D721Med (cell line): ENCODE measurements at regions not wholly inside any gene's neighbourhood (a gene's known extent, or its start where the extent isn't known, plus 50 kb on each side); places are given as distances from the start of the nearest gene placed in this dataset.
"Not testable (repeated sequence)": the region's sequence is repeated elsewhere in the genome, so short reads cannot be mapped to it uniquely, and the experiment has no call there.

Experiments used
- DNase-seq: peaks from one replicate; pipeline ENCODE4 v3.0.0; 2011; ENCODE audit warnings: low spot score; ENCODE audit not compliant: insufficient read length
- FAIRE-seq: peaks from 2 replicates; lab custom pipeline; 2011; peaks lifted over from hg19 to GRCh38; lab: Jason Lieb, UNC
- TF ChIP-seq, protein P1 (sequence below): IDR thresholded peaks from 2 replicates; pipeline ENCODE4 v1.5.1; 2012; ENCODE audit warnings: mild to moderate bottlenecking, control low read depth; ENCODE audit not compliant: insufficient read depth; ENCODE audit errors: missing control alignments

DNA sequence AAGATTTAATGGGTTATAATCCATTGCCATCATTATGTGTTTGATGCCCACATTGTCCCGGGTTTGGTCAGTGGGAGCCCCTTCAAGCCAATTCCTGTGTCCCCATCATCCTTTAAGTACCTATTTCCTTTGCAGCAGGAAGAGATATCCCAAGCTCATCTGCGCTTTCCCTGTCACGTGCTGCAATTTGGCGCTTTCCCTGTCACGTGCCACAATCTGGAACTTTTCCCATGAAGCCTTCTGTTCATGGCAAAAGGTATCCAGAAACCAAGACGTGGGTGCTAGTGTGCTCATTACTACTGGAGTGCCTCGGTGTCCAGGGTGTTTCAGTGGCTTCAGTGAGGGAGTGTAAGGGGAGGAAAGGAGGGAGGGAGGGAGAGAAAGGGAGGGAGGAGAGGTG is 168.5 kb downstream of the NPIPB11 start:
- FAIRE-seq = no peak
- DNase-seq = no peak
- TF ChIP-seq, protein P1, sequence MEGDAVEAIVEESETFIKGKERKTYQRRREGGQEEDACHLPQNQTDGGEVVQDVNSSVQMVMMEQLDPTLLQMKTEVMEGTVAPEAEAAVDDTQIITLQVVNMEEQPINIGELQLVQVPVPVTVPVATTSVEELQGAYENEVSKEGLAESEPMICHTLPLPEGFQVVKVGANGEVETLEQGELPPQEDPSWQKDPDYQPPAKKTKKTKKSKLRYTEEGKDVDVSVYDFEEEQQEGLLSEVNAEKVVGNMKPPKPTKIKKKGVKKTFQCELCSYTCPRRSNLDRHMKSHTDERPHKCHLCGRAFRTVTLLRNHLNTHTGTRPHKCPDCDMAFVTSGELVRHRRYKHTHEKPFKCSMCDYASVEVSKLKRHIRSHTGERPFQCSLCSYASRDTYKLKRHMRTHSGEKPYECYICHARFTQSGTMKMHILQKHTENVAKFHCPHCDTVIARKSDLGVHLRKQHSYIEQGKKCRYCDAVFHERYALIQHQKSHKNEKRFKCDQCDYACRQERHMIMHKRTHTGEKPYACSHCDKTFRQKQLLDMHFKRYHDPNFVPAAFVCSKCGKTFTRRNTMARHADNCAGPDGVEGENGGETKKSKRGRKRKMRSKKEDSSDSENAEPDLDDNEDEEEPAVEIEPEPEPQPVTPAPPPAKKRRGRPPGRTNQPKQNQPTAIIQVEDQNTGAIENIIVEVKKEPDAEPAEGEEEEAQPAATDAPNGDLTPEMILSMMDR = no peak

DNA sequence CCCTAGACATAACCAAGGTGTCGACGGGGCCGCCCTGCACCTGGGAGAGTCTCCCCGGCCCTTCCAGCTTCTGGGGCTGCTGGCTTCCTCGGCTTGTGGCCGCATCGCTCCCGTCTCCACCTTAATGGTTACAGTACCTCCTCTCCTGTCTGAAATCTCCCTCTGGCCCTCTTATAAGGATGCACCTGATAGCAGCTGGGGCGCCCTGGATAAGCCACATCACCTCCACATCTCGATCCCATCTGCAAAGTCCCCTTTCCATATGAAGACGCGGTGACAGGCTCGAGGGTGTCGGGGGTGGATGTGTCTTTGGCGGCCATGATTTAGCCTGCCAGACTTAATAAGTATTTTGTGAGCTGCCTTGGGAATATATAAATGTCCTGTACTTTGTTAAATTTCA is 169.0 kb downstream of the NPIPB11 start:
- DNase-seq, FAIRE-seq: not testable (repeated sequence)

DNA sequence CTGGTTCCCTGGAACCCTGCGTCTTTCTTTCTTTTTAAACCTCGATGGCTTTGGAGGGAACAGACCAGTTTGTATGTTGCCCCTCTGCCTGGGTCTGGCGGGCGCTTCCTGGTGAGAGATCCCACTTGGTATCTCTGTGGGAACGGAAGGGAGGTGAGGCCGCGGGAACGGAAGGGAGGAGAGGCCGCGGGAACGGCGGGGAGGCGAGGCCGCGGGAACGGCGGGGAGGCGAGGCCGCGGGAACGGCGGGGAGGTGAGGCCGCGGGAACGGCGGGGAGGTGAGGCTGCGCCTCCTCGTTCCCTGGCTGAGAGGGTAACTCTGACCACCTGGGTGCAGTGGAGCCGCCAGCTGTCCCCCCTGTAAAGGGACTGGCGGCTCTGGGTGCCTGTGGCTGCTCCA is 169.5 kb downstream of the NPIPB11 start:
- DNase-seq, FAIRE-seq: not testable (repeated sequence)

DNA sequence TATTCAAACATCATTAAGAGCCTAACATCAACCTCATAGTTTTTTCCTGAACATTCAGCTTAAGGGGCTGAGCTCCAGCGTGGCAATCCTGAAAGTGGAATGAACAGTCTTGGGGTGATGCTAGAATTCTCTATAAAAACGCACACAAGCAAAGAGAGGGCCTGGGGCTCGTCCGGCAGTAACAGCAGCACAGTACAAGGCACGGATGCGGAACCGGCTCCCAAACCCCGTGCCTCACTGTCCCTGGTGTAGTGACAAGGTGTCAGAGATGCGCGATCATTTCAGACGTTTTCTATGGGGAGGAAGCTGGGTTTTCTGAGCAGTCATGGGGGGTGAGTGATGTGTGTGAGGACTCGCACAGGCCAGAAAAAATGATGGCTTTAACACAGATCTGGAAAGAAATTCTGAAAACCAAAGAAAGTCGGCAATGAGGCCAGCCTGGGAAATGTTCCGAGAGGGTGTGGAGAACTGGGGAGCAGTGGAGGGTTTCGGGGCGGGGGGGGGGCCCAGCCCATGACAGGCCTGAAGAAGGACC is 170.6 kb downstream of the NPIPB11 start:
- DNase-seq, FAIRE-seq: not testable (repeated sequence)

DNA sequence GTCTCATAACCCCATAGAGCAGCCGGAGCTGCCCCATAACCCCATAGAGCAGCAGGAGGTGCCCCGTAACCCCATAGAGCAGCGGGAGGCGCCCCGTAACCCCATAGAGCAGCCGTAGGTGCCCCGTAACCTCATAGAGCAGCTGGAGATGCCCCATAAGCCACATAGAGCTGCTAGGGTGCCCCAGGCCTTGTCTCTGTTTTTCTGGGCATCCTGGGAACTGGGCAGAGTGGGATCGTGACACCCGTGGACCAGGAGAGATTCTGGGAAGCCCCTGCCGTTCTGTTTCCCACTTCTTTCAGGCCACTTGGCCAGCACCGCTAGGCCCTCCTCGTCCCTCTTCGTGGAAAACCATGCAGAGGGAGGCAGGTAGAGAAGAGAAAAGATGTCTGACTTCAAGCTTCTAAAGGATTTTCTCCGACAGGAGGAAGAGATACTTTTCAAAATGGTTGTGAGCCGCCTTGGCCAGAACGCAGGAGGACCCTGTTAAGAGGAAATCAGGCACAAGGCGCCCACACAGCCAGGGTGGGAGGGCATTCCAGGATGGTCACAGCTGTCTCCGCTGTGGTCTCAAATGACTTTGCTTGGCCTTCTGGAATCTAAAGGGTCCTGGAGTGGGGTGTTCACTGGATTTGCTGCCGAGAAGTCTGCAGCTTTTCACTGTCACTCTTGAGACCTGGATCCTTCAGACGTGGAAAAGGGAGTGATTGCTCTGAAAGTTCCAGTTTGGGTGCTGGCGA is 171.8 kb downstream of the NPIPB11 start:
- FAIRE-seq = not testable (repeated sequence)

DNA sequence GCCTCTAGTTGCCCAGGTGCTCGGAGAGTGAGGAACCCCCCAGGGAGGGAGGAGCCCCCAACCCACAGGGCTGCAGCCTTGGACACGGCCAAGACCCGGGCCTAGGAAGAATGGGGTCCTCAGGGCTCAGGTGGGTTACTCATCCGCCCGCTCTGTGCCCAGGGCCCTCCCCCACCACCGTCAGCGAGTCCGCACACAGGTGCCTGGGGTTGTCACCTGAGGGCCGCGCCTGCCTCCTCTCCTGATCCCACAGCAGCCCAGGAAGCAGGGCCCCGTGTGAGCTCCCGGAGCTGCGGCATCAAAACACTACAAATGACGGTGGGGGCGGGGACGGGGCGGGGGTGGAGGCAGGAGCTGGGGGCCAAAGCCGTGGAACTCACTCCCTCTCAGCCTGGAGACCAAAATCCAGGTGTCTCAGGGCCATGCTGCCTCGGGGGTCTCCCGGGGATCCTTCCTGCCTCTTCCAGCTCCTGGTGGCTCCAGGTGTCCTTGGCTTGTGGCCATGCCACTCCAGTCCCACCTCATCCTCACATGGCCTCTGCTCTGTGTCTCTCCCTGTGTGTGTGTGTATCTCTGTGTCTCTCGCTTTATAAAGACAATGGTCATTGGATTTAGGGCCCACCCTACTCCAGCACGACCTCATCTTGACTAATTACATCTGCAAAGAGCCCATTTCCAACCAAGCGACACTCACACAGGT is 172.7 kb downstream of the NPIPB11 start:
- FAIRE-seq = not testable (repeated sequence)

More for the DNA sequence above, 171.8 kb downstream of the NPIPB11 start:
- not testable (repeated sequence) for DNase-seq

DNA sequence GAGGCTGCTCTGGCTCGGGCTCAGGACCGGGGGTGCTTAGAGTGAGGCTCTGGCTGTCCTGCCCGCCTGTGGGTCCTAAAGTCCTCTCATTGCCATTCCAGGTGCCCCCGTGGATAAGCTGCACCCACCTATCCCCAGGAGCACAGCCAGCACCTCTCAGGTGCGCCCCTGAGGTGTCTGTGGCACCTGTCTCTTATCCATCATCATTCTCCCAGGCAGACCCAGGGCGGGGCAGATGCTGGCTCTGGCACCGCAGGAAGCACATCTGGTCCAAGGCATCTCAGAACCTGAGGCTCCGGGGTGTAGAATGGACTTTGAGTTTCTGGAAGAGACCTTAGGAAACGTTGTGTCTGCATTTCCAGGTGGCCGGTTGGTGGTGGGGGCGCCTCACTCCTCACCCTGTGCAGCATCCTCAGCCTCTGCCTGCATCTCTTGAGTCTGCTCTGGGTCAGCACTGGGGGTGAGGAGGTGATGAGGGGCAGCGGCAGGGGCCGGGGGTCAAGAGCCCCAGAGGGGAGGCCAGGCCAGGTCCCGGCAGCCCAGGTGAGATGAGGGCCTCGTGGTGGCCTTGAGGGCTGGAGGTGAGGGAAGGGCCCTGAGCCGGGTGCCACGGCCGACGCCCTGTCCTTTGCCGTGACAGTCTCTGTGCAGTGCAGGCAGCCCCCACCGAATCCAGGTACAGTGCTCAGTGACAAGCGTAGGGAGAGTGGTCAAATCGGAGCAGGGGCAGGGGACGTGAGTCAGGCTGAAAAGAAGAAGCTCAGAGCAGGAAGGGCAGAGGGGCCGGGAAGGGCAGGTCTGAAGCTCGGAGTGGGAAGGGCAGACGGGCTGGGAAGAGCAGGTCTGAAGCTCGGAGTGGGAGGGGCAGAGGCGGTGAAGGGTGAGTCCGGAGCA is 173.5 kb downstream of the NPIPB11 start:
- TF ChIP-seq, protein P1 = no peak
- DNase-seq (no peak), FAIRE-seq (no peak)

More for the DNA sequence above, 172.7 kb downstream of the NPIPB11 start:
- DNase-seq = not testable (repeated sequence)

DNA sequence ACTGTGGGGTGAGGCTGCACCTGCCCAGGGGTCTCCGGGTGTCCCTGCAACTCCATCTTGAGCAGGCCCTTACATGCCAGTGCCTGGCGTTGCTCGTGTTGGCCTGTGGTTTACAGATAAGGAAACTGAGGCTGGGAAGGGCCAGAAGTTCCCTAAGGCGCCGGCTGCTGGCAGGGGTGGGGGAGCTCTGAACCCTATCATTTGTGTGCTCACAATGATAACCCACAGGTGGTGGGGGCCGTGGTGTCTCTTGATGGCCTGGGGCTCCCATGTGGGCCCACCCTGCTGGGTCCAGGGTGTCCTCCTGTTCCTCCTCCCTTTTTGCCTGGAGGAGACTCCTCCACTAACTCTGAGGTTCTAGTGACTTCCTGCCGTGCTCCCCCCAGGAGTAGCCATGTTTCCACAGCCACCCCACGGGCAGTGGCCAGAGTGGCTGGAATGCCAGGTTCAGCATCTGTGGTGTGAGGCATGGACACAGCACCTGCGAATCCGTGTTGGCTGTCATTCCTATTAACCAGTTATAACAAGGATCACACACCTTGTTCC is 174.3 kb downstream of the NPIPB11 start:
- DNase-seq, FAIRE-seq: not testable (repeated sequence)

DNA sequence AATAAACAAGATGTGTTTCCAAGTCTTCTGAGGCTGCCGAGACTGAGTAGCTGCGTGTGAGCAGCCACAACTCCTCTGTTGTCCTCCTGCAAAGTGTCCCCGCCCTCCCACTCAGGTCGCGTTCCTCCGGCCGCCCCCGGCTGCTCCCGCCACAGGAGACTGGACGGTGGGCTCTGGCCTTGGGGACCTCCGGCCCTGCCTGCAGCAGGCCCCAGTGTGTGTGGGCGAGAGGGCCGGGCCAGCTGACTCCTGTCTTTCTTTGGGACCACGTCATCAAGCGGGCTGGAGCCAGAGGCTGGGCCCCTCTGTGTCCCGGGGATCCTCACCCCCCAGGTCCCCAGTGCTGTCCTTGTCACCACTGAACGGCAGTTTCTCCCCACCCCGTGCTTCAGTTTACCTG is 175.3 kb downstream of the NPIPB11 start:
- FAIRE-seq = no peak
- TF ChIP-seq, protein P1 = no peak
- no peak for DNase-seq

DNA sequence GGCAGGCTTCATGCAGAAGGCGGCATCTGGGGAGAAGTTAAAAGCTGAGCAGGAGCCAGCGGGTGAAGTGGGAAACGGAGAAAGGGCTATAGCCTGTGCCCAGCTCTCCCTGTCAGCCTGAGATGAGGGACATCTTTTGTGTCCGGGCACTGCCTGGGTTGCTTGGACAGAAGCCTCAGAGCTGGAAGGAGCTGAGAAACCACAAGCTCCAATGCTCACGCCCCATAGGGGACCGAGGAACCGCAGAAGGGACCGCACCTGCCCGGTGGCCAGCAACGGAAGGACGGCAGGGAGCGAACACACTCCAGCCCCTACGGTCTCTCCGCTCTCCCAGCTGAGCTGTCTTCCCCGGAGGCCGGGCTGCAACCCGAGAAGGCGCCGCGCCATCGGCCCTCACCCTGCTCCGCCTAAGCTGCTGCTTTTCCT is 175.8 kb downstream of the NPIPB11 start:
- FAIRE-seq (no peak), DNase-seq (no peak)
- TF ChIP-seq, protein P1 = no peak

DNA sequence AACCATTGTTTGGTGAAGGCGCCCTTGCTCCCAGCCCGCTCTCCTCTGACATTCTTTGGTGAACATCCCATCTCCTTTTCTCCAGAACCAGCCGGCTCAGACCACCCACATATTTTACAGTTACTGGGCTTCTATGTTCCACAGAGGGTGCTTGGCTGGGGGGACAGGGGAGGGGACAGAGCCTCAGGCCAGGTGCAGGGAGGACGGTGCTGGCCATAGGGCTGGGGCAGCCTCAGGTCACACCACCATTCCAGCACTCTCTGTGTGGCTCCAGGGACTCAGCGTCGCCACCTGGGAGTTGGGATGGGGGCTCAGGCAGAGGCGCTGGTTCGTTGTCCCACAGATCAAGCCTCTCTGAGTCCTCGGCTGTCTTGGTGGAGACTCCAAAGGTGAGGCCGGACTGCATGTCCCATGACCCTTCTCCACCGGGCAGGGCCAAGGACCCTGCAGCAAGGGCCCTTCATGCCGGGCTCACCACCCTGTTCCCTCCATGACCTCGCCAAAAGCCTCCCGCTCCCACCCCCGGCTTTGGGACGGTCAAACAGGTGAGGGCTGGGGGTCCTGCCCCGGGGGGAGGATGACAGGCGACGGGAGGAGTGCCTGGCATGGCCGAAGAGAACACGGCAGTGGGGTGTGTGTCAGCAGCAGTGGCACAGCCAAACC is 176.4 kb downstream of the NPIPB11 start:
- not testable (repeated sequence) for FAIRE-seq, DNase-seq

DNA sequence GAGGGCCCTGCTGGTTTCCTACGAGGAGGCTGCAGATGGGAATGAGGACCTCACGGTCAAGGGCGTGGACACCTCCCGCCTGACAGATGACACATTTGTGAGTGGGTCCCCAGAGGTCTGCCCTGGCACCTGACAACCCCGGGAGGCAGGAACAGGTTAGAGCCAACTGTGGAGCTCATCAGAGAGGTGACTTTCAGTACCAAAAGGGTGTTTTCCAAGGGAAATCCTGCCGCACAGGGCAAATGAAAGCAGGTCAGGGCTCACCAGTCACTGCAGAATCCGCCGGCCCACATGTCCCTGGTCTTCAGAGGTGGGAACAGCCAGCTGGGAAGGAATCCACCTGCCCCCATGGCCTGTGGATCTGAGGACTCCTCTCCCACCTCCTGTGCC is 176.9 kb downstream of the NPIPB11 start:
- FAIRE-seq, DNase-seq: not testable (repeated sequence)
